H9 (cell line): ENCODE measurements at regions not wholly inside any gene's neighbourhood (a gene's known extent, or its start where the extent isn't known, plus 50 kb on each side); places are given as distances from the start of the nearest gene placed in this dataset.

ENCODE experiments used
- DNase-seq: peaks from one replicate; pipeline ENCODE4 v3.0.0-alpha.2; 2017
- H2AFZ ChIP-seq: one replicate; pipeline ENCODE4 v1.6.1; 2013; ENCODE audit warnings: mild to moderate bottlenecking, low read length, control low read depth, moderate library complexity
- H2AK5ac ChIP-seq: 2 replicates; pipeline ENCODE4 v1.6.1; 2013; ENCODE audit warnings: low read length, control low read depth, mixed read lengths; ENCODE audit not compliant: insufficient read length
- H2BK120ac ChIP-seq: one replicate; pipeline ENCODE4 v1.6.1; 2013; ENCODE audit warnings: low read depth, mild to moderate bottlenecking, low read length, control low read depth, inconsistent platforms; ENCODE audit not compliant: poor library complexity, severe bottlenecking
- H2BK12ac ChIP-seq: 2 replicates; pipeline ENCODE4 v1.6.1; 2013; ENCODE audit warnings: low read length, control low read depth, mixed read lengths, low read depth; ENCODE audit not compliant: insufficient read length
- H2BK15ac ChIP-seq: 2 replicates; pipeline ENCODE4 v1.6.1; 2013; ENCODE audit warnings: low read depth, low read length, control low read depth
- H2BK20ac ChIP-seq: one replicate; pipeline ENCODE4 v1.6.1; 2013; ENCODE audit warnings: low read depth, mild to moderate bottlenecking, low read length, control low read depth, inconsistent platforms; ENCODE audit not compliant: poor library complexity, severe bottlenecking
- H2BK5ac ChIP-seq: 2 replicates; pipeline ENCODE4 v1.6.1; 2013; ENCODE audit warnings: low read length, control low read depth, mixed read lengths; ENCODE audit not compliant: insufficient read length
- H3K14ac ChIP-seq: 2 replicates; pipeline ENCODE4 v1.6.1; 2013; ENCODE audit warnings: low read length, control low read depth; ENCODE audit not compliant: insufficient read depth
- H3K18ac ChIP-seq: 2 replicates; pipeline ENCODE4 v1.6.1; 2013; ENCODE audit warnings: low read depth, mild to moderate bottlenecking, mixed read lengths, low read length, control low read depth; ENCODE audit not compliant: insufficient read length
- H3K23ac ChIP-seq: 2 replicates; pipeline ENCODE4 v1.6.1; 2013; ENCODE audit warnings: low read length, control low read depth, mixed read lengths, low read depth; ENCODE audit not compliant: insufficient read length
- H3K23me2 ChIP-seq: 2 replicates; pipeline ENCODE4 v1.6.1; 2013; ENCODE audit warnings: low read depth, mild to moderate bottlenecking, mixed read lengths, low read length, control low read depth; ENCODE audit not compliant: insufficient read length, poor library complexity, severe bottlenecking
- H3K27ac ChIP-seq: 2 replicates; pipeline ENCODE4 v1.5.1; 2013; ENCODE audit warnings: low read length, control low read depth, mixed read lengths, low read depth; ENCODE audit not compliant: insufficient read length
- H3K27me3 ChIP-seq: 2 replicates; pipeline ENCODE4 v1.6.1; 2013; ENCODE audit warnings: low read length, control low read depth, inconsistent platforms; ENCODE audit not compliant: insufficient read depth
- H3K4ac ChIP-seq: 2 replicates; pipeline ENCODE4 v1.6.1; 2013; ENCODE audit warnings: low read depth, mild to moderate bottlenecking, control low read depth, inconsistent platforms, low read length, moderate library complexity
- H3K4me1 ChIP-seq: 2 replicates; pipeline ENCODE4 v1.6.1; 2013; ENCODE audit warnings: low read length, control low read depth, inconsistent platforms; ENCODE audit not compliant: insufficient read depth
- H3K4me2 ChIP-seq: 2 replicates; pipeline ENCODE4 v1.6.1; 2013; ENCODE audit warnings: low read length, control low read depth, mixed read lengths; ENCODE audit not compliant: insufficient read length, insufficient read depth
- H3K56ac ChIP-seq: 2 replicates; pipeline ENCODE4 v1.6.1; 2013; ENCODE audit warnings: low read depth, mild to moderate bottlenecking, mixed read lengths, low read length, control low read depth; ENCODE audit not compliant: insufficient read length
- H3K79me1 ChIP-seq: 2 replicates; pipeline ENCODE4 v1.6.1; 2013; ENCODE audit warnings: low read depth, mild to moderate bottlenecking, moderate library complexity, low read length, control low read depth, inconsistent platforms; ENCODE audit not compliant: insufficient read depth, poor library complexity, severe bottlenecking
- H3K79me2 ChIP-seq: 2 replicates; pipeline ENCODE4 v1.6.1; 2013; ENCODE audit warnings: low read length, control low read depth, inconsistent platforms; ENCODE audit not compliant: insufficient read depth
- H3K9ac ChIP-seq: 2 replicates; pipeline ENCODE4 v1.6.1; 2013; ENCODE audit warnings: low read length, control low read depth, mixed read lengths; ENCODE audit not compliant: insufficient read length; ENCODE audit errors: extremely low read depth
- H3K9me3 ChIP-seq: one replicate; pipeline ENCODE4 v1.6.1; 2013; ENCODE audit warnings: low read depth, low read length, inconsistent platforms; ENCODE audit not compliant: control insufficient read depth
- H3T11ph ChIP-seq: one replicate; pipeline ENCODE4 v1.6.1; 2013; ENCODE audit warnings: mild to moderate bottlenecking, low read length, control low read depth, inconsistent platforms
- H4K20me1 ChIP-seq: one replicate; pipeline ENCODE4 v1.6.1; 2013; ENCODE audit not compliant: control insufficient read depth, insufficient read length, insufficient read depth
- H4K5ac ChIP-seq: 2 replicates; pipeline ENCODE4 v1.6.1; 2013; ENCODE audit warnings: low read depth, mild to moderate bottlenecking, mixed read lengths, low read length, control low read depth; ENCODE audit not compliant: insufficient read length
- H4K8ac ChIP-seq: replicated peaks from 2 replicates; pipeline ENCODE4 v1.6.1; 2013; ENCODE audit warnings: low read length, control low read depth, mixed read lengths, low read depth; ENCODE audit not compliant: insufficient read length
- H4K91ac ChIP-seq: 2 replicates; pipeline ENCODE4 v1.6.1; 2013; ENCODE audit warnings: low read depth, mild to moderate bottlenecking, moderate library complexity, mixed read lengths, low read length, control low read depth; ENCODE audit not compliant: insufficient read length
- H3K27ac Mint-ChIP-seq, 3 experiments: 2 replicates in 2 of 3; 3 replicates in 1 of 3; pipeline ENCODE4 v1.8.0; 2020 to 2021; ENCODE audit warnings: mixed read lengths in 3 of 3, mild to moderate bottlenecking in 1 of 3, moderate library complexity in 1 of 3
- H3K27me3 Mint-ChIP-seq: 2 replicates; pipeline ENCODE4 v1.8.0; 2021; ENCODE audit warnings: low read depth, mild to moderate bottlenecking, moderate library complexity, mixed read lengths
- H3K36me3 Mint-ChIP-seq, 3 experiments: 2 replicates in 2 of 3; 3 replicates in 1 of 3; pipeline ENCODE4 v1.8.0; 2020 to 2021; ENCODE audit warnings: low read depth in 3 of 3, mixed read lengths in 3 of 3; ENCODE audit not compliant: insufficient read depth in 1 of 3
- H3K4me1 Mint-ChIP-seq, 2 experiments: 2 replicates each; pipeline ENCODE4 v1.8.0; 2020; ENCODE audit warnings: mixed read lengths in 2 of 2
- H3K4me3 Mint-ChIP-seq, 2 experiments: 2 replicates in 1 of 2; 3 replicates in 1 of 2; pipeline ENCODE4 v1.8.0; 2020 to 2021; ENCODE audit warnings: mild to moderate bottlenecking in 2 of 2, mixed read lengths in 2 of 2, moderate library complexity in 1 of 2
- H3K9me3 Mint-ChIP-seq, 2 experiments: 2 replicates in 1 of 2; 3 replicates in 1 of 2; pipeline ENCODE4 v1.8.0; 2020; ENCODE audit warnings: mild to moderate bottlenecking in 2 of 2, mixed read lengths in 2 of 2, moderate library complexity in 1 of 2
- CTCF ChIP-seq: fragments of 200-600 bp; sonication (generic); conservative IDR thresholded peaks from 3 replicates; pipeline ENCODE4 v1.8.0; 2021; ENCODE audit warnings: antibody characterized with exemption, mild to moderate bottlenecking
- WGBS: extraction: QIAGEN DNeasy Blood & Tissue Kit; methylation state at CpG from one replicate; pipeline ENCODE4 v1.1.7; 2013; ENCODE audit warnings: missing lambda C conversion rate, low lambda C conversion rate, mixed read lengths; ENCODE audit not compliant: insufficient read length; ENCODE audit errors: extremely low coverage; 5-methylcytosine and 5-hydroxymethylcytosine counted together

GRCh38 chr20:40186826-40187225 lies 502.2 kb downstream of the MAFB start:
- Histone ChIP-seq H2BK12ac (no peak overlapping the region), H4K91ac (no peak overlapping the region), H3K23ac (no peak overlapping the region), H2AK5ac (no peak overlapping the region), H2BK5ac (no peak overlapping the region), H4K20me1 (no peaks in the 10 kb centered on the region), H3K27ac (no peak overlapping the region), H2AFZ (no peak overlapping the region), H3K4me2 (no peak overlapping the region), H3K79me2 (no peaks in the 10 kb centered on the region), H3K27me3 (no peaks in the 10 kb centered on the region), H3K56ac (no peak overlapping the region), H3K4ac (no peak overlapping the region), H3K9me3 (no peaks in the 10 kb centered on the region), H3K9ac (no peak overlapping the region), H3T11ph (no peak overlapping the region), H3K79me1 (no peaks in the 10 kb centered on the region), H2BK20ac (no peak overlapping the region), H3K14ac (no peak overlapping the region), H4K8ac (no peak overlapping the region), H2BK120ac (no peak overlapping the region), H3K4me1 (no peaks in the 10 kb centered on the region), H3K18ac (no peak overlapping the region), H4K5ac (no peak overlapping the region), H3K23me2 (no peaks in the 10 kb centered on the region), H2BK15ac (no peak overlapping the region)
- no peak for DNase-seq
- H3K4me1 Mint-ChIP-seq: peaks cover 9 to 10% of the 10 kb centered on the region in 2 experiments
- no peaks in the 10 kb centered on the region for H3K27me3 Mint-ChIP-seq
- H3K36me3 Mint-ChIP-seq: no peaks in the 10 kb centered on the region
- H3K27ac Mint-ChIP-seq: no peak overlapping the region
- H3K9me3 Mint-ChIP-seq: no peaks in the 10 kb centered on the region
- no peak for TF ChIP-seq CTCF
- H3K4me3 Mint-ChIP-seq: no peak overlapping the region
- no CpG with 5 or more reads among the region's 2 CpGs for WGBS
